NCI-H2196 treated with DMSO at 0.1 percent for 48 hours (cell line): ENCODE measurements at regions not wholly inside any gene's neighbourhood (a gene's known extent, or its start where the extent isn't known, plus 50 kb on each side); places are given as distances from the start of the nearest gene placed in this dataset.

Source experiments
- DNase-seq: peaks from one replicate; lab custom pipeline; 2025; ENCODE audit not compliant: unreplicated experiment; lab: John Stamatoyannopoulos, UW

GRCh38 chr5:110218981-110219380, 507.5 kb downstream of the TMEM232 start:
- DNase-seq: no peak

DNA sequence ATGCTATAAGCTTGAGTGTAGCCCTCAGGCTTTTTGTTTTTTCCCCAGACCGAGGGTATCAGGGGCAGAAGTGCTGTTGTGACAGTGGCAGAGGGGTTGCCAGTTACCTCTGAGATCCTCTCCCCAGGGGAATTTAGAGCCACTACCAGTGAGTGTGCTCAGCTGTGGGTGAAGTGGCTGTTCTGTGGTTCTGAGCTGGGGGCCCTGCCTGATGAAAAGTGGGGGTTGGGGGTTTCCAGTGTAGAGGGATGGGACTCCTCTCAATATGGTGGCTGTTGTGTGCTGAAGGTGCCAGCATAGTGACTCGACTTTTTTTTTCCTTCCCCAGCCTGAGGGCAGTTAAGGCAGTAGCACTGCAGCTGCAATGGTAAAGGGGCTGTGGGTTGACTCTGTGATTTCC, 506.7 kb downstream of the TMEM232 start:
- DNase-seq: no peak

- DNase-seq: no peak
Observed at GRCh38 chr5:110221036-110221435, 505.4 kb downstream of the TMEM232 start.

DNA sequence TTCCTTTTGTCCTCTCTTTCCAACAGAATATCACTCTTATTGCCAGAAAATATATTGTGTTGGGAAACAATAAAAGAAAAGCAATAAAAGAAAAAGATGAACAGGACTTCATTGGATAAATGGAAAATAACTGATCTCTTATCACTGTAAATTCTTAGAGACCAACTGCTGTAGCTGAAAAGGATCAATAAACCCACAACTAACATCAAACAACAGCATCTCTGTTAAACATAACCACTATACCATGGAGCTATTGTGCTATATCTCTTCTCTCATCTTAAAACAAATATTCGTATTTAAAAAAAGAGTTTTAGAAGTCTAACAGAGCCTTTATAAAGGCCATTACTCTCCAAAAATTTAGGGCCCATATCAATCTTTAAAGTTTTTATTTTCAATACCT, 502.4 kb downstream of the TMEM232 start:
- no peak for DNase-seq

DNA sequence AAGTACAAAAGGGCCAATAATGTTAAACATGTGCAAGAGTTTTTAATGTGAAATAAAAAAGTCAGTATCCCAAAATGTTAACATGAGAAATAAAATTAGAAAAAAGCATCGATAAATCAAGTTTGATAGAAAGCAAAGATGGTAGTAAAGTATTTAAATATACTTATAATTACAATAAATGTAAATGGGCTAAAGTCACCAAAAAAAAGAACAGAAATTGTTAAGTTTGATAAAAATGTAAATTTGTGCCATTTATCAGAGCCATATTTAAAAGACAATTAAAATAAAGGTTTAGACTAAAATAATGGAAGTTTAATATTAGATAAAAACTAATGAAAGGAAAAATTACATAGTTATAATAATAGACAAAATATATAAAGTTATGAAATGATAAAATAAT, 500.5 kb downstream of the TMEM232 start:
- no peak for DNase-seq

GRCh38 chr5:110239786-110240185, 486.7 kb downstream of the TMEM232 start:
- no peak for DNase-seq

DNA sequence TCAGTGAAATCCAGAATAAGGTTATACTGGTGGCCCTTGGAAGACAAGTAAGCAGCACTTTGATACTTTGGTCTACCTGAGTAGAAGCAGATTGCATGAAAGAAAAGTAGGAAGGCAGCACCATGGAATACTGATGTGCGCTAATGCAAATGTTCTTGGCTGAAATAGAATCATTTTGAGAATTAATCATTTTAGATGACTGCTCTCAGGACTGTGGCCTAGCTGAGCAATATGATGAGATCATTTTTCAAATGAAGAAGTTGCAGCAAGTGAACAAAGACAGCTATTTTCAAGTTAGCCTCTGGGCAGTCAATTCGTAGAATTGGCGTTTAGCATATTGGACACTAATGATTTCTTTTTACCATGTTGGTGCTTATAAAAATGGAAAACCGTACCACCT, 483.5 kb downstream of the TMEM232 start:
- no peak for DNase-seq

- DNase-seq: no peak
Observed at GRCh38 chr5:110248921-110249320, 477.6 kb downstream of the TMEM232 start.

DNA sequence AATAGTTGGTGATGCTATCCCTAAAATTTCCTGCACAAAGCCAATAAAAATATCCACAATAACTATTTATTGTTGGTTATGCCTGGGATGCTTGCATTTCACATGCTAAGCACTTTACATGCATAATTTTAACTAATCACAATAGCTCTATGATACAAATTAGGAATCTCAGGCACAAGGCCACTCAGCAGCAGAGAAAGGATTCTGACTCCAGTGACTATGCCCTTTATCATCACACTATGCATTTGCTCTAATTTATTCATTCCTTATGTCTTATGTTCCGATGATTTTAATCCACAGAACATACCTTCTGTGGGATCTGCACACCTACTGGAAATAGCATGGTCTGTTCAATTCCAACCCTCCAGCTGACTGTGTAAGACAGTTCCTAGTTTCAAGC, 476.1 kb downstream of the TMEM232 start:
- DNase-seq: no peak

DNA sequence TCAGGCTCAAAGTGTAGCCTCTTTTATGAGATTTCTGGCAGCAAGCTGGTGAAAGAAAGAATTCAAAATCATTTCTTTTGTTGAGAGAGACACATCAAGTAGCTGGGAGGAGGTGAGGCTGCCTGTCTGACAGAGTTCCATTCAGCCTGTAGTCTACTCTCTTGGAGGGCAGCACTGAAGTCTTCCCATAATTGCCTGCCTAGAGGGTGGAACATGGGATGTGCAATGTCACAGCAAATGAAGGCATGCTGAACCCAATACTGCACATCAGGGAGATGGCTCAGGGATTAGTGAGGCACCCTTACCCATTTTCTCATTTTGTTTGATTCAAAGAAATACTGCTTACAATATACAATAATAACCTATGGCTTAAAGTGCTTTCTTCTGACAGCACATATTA, 475.7 kb downstream of the TMEM232 start:
- DNase-seq: no peak

- DNase-seq: no peak
Observed at GRCh38 chr5:110251366-110251765, 475.1 kb downstream of the TMEM232 start.

DNA sequence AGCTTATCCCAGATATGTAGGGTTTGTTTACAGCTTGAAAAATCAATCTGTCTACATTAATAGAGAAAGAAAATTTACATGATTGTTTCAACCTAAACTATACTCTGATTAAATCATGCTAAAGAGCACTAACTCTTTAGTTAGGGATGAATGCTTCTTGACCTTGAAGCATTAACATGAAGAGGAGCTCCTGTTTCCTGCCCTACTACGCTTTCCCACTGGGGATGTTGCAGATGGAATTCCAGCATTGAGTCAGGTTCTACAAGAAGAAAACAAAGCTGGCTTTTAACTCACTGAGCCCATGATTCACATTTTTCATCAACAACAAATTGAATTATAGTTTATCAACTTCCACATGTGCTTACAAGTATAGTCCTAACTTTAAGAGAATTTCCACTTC, 471.3 kb downstream of the TMEM232 start:
- no peak for DNase-seq

GRCh38 chr5:110256298-110256697, 470.2 kb downstream of the TMEM232 start:
- no peak for DNase-seq

- no peak for DNase-seq
Observed at GRCh38 chr5:110257971-110258370, 468.5 kb downstream of the TMEM232 start.

DNA sequence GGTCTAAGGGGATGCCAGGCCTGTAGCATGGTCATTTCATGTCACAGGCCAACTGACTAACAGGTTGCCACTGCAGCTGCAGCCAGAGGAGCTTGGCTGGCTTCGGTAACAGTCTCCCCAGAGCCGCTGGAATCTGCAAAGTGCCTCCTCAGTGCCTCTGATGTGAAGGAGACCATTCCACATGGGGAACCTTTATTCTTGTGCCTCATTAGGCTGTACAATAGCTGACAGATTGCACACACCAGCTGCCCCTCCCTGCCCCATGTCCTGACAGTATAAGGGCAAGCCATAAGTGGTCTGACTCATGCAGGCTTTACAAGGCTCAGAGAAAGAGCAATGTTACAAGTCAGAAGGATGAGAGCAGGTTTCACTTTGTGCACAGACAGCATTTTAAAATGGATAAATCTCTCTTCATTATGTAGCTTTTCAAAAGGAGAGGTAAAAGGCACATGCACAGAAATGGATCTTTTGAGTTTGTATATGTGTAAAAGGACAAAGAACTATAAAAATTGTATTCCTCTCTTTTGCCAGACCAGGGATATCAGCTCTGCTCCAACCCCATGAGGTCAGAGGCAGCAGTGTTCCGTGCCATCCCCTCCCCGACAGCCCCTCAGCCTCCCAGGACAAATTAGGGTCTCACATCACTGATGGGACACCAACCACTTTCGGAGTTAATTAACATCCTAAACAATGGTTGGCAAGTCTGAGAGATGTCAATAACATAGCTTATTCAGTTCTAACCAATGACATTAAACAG, 467.8 kb downstream of the TMEM232 start:
- no peak for DNase-seq

GRCh38 chr5:110262749-110263148, 463.7 kb downstream of the TMEM232 start:
- DNase-seq: no peak

- DNase-seq: no peak
Observed at GRCh38 chr5:110264661-110265060, 461.8 kb downstream of the TMEM232 start.

- DNase-seq: no peak
Observed at GRCh38 chr5:110265162-110265561, 461.3 kb downstream of the TMEM232 start.

DNA sequence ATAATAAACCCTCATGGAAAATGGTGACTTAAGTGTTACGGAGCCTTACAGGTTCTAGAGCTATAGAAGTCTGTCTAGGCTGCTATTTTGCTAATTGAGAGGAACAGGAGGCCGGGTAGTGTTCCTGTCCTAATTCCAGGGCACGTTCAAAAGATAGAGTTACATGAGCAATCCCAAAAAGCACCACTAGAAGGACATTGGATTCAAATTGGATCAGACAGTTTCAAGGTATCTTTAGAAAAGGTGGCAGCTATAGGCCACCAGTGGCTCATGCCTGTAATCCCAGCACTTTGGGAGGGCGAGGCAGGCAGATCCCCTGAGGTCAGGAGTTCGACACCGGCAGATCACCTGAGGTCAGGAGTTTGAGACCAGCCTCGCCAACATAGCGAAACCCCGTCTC, 458.8 kb downstream of the TMEM232 start:
- no peak for DNase-seq

GRCh38 chr5:110268283-110268682, 458.2 kb downstream of the TMEM232 start:
- no peak for DNase-seq

- no peak for DNase-seq
Observed at GRCh38 chr5:110268985-110269384, 457.5 kb downstream of the TMEM232 start.

DNA sequence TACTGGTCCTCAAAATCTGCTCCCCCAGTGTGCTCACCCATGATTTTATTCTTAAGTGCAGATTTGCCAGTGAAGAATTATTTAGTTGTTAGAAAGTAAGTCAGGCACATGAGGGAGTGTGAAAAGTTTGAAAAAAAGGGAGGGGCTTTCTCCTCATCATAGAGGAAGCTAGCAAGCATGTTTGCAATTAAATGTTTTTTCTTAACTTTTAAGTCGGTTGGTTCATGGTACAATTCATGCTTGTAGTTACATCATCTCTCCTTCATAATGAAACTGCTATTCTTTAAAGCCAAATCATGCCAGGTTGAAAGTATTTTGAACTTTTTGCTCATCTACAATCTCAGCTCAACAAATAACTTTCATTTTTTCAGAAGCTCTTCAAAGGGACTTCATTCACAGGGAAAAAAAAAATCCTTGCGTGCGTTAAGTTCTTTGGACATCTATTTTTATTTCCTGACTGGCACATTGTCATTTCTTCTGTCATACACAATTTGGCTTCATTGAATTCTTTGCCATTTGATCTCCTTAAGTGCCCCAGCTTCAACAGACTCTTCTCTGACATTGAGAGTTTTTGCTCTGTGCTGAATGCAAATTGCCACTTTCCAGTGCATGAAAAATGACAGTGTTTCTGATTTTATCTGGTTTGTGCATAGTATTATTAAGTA, 456.9 kb downstream of the TMEM232 start:
- no peak for DNase-seq

- no peak for DNase-seq
Observed at GRCh38 chr5:110275878-110276277, 450.6 kb downstream of the TMEM232 start.
